HG03457 (cell line): ENCODE measurements at regions not wholly inside any gene's neighbourhood (a gene's known extent, or its start where the extent isn't known, plus 50 kb on each side); places are given as distances from the start of the nearest gene placed in this dataset.
"Not testable (repeated sequence)": the region's sequence is repeated elsewhere in the genome, so short reads cannot be mapped to it uniquely, and the experiment has no call there.

Source experiments
- ATAC-seq: cut with Tn5 transposase; IDR thresholded peaks from one replicate; pipeline ENCODE4 v1.9.1; 2021; ENCODE audit warnings: moderate number of reproducible peaks; ENCODE audit not compliant: unreplicated experiment

- ATAC-seq: not testable (repeated sequence)
These were observed 759.4 kb downstream of the BRINP3 start for GRCh38 chr1:189718147-189718795.

GRCh38 chr1:189726806-189727205, 750.9 kb downstream of the BRINP3 start:
- ATAC-seq: no peak

GRCh38 chr1:189751311-189751710, 726.4 kb downstream of the BRINP3 start:
- ATAC-seq: no peak

- ATAC-seq: no peak
These were observed 725.1 kb downstream of the BRINP3 start for GRCh38 chr1:189752461-189752995.

- not testable (repeated sequence) for ATAC-seq
These were observed 722.6 kb downstream of the BRINP3 start for GRCh38 chr1:189755100-189755499.

- no peak for ATAC-seq
These were observed 713.0 kb downstream of the BRINP3 start for GRCh38 chr1:189764391-189765320.

DNA sequence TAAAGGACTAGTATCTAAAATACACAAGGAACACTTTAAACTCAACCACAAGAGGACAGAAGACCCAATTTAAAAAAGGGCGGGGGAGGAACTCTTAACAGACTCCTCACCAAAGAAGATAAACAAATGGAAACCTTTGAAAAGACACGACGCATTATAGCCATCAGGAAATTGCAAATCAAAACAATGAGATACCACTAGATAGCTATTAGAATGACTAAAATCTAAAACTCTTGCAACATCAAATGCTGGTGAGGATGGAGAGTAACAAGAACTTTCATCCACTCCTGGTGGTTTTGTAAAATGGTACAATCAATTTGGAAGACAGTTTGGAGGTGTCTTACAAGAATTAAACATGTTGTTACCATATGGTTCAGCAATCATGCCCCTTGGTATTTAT, 708.2 kb downstream of the BRINP3 start:
- ATAC-seq: no peak

DNA sequence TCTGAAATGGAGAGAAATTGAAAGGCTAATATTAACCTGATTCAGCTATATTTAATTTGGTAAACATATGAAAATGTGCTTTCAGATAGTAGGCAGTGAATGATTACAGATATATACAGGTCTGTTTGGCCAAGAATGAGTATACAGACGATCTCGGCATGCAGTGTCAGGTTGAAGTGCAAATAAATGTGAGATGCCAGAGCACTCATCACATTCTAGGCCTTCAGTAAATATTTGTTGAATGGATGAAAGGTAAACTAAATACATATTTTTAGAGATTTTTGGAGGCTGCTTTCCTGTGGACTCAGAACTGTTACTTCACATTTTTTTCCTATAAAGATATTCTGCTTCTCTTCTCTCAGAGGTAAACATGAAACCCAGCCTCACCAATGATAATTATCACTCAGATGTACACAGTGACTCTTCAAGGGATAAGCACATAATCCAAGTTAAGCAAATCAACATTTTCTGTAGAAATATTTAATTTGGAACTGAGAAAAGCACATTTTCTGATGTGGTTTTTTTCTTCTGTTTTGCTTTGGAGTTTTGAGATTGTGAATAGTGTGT, 702.9 kb downstream of the BRINP3 start:
- no peak for ATAC-seq

GRCh38 chr1:189775343-189775742, 702.3 kb downstream of the BRINP3 start:
- ATAC-seq: no peak

GRCh38 chr1:189779034-189779433, 698.6 kb downstream of the BRINP3 start:
- no peak for ATAC-seq

DNA sequence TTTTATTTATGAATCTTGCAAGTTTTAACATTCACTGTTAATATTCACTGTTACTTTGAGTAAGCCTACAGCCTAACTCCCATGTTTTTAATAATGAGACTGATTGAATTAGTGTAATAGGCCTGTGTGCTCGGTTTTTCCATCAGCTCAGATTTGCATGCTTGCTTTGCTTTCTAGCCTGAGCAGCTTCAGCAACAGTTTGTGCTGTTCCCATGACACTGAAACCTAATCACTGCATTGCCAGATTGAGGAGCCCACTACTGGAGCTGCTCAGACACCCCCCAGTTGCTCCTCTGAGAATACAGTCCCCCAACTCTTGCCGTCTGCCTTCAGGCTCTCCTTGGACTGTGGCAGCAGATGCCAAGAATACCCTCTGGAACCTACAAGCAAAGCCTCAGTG, 695.4 kb downstream of the BRINP3 start:
- no peak for ATAC-seq

DNA sequence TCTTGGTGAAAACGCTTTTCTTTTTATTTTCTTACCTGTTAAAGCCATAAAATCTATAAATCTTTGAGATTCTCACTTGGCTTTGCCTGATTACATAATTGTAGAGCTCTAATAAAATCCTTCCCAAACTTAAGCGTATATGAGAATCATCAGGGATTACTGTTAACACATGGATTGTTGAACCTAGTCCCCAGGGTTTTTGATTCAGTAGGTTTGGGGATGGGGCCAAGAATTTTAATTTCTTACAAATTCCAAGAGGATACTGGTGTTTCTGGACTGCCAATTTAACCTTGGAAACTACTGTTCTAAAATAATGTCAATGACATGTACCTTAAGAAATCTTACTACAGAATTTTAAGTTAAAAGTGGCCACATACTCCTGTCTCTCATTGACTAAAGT, 694.2 kb downstream of the BRINP3 start:
- ATAC-seq: no peak

GRCh38 chr1:189786761-189787160, 690.9 kb downstream of the BRINP3 start:
- no peak for ATAC-seq

DNA sequence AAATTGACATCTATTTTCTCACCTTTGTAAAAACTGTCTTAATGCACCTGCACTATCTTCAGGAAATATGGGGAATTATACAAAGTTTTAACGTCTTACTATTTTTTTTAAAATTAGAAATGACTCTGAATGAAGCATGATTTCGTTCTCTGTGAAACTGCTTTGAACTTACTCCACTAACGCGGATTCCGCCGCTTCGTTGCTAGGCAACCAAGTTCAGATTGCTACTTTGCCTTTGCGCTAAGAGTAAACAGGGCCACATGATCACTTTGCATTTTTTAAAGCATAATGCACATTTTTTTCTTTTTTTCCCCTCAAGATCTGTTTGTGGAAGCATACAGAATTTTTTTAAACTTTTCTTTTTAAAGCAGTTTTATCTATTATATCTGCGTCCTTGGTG, 690.5 kb downstream of the BRINP3 start:
- ATAC-seq: no peak

- no peak for ATAC-seq
These were observed 687.3 kb downstream of the BRINP3 start for GRCh38 chr1:189790335-189790734.

GRCh38 chr1:189803364-189803763, 674.3 kb downstream of the BRINP3 start:
- no peak for ATAC-seq

DNA sequence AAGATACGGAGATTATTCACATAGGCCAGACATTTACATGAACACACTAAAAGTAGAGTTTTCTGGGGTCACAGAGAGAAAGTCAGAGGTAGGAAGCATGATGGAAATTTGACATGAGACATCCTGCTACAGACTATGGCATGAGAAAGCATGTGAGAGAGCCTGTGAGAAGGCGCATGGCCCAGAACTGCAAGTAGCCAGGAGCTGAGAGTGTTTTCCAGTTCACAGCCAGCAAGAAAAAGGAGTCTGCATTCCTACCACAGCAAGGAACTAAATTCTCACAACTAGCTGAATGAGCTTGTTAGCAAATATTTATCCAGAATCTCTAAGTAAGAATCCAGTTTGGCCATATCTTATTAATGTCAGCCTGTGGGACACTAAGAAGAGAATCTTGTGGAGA, 673.3 kb downstream of the BRINP3 start:
- ATAC-seq: no peak

DNA sequence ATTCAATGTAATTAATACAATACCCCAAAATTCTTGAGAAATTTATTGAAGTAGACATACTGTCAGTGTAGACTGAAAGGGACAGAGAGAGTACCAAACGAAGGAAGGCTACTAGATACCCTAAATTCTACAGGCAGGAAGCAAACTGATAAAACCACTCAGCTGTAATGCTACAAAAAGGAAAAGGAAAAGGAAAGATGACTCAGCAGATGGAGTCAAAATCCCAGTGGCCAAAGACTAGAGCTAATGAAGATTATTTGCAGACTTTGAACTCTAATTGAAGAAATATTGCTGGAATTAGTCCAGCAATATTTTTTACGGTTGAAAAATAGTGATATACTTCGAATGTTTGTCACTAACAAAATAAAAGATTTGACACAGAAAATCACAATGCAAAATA, 671.9 kb downstream of the BRINP3 start:
- no peak for ATAC-seq

GRCh38 chr1:189810639-189811038, 667.0 kb downstream of the BRINP3 start:
- not testable (repeated sequence) for ATAC-seq

DNA sequence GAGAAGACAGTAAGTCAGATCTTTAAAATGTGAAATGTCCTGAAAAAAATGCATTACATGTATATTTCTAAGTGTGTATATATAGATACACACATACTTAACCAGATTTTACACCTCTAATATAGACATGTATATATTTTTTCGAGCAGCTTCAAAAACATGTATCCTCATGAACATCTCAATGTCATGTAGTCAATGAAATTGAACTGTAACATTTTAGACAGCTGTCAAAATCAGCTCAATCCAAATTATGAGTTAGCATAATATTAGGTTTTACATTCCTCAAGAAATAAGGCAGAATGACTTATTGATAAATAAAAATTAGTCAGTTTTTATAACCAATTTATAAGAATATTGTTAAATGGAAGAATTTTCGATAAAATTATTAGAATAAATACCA, 665.7 kb downstream of the BRINP3 start:
- ATAC-seq: no peak

DNA sequence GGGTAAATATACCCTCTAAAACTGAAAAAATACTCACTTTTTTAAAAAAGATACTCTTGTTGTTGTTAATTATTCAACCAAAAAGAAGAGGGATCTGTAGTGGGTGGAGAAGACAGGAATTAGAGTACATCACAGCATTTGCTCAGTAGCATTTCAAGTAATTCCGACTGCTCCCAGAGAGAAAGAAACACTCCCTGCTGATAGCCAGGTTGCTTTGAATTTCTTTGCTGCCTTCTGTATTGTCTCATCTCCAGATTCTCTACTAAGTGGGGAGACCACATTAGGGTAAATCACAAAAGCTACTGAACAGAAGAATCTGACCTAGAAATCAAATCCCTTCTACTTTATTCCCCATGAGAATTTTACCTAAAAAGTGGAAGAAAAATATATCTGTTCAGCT, 661.1 kb downstream of the BRINP3 start:
- no peak for ATAC-seq

DNA sequence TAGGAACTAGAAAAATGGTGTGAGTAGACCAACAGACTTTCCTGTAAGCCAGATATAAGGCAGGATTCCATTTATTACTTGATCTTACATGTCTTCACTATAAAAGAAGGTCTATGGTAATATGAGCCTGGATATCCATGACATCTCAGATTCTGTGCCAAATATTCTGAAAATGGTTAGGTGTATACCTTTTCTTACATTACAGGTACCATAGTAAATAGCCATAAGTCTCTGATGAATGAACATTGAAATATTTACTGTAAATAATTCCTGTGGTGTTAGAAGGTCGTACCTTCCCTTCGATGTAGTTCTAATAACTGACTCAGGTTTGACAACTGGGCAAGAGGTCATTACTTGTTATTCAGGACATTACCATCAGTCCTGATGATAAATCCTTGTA, 657.9 kb downstream of the BRINP3 start:
- ATAC-seq: no peak
